Esophagus muscularis mucosa (tissue), 4 donors: ENCODE measurements at regions not wholly inside any gene's neighbourhood (a gene's known extent, or its start where the extent isn't known, plus 50 kb on each side); places are given as distances from the start of the nearest gene placed in this dataset.
A peak's percentile ranks its signal among the peaks of the same experiment; 100 is the strongest.

Source experiments
- DNase-seq: peaks from one replicate; pipeline ENCODE4 v3.0.0-alpha.2; 2017; ENCODE audit errors: extremely low spot score
- H3K27ac ChIP-seq, 4 donors: fragments of 200-600 bp; sonication (generic); replicated peaks in 1 of 4; 1 replicate in 3 of 4; 2 replicates in 1 of 4; pipeline ENCODE4 v1.5.1; 2016 to 2019; ENCODE audit warnings: mild to moderate bottlenecking in 1 of 4
- H3K27me3 ChIP-seq, 4 donors: fragments of 200-600 bp; sonication (generic); one replicate each; pipeline versions ENCODE4 v1.5.1 to v1.6.0; 2016 to 2019
- H3K36me3 ChIP-seq, 4 donors: fragments of 200-600 bp; sonication (generic); one replicate each; pipeline ENCODE4 v1.5.1; 2016 to 2019
- H3K4me1 ChIP-seq, 4 donors: fragments of 200-600 bp; sonication (generic); one replicate each; pipeline ENCODE4 v1.5.1; 2016 to 2019
- H3K4me3 ChIP-seq, 4 donors: fragments of 200-600 bp; sonication (generic); 1 replicate in 2 of 4; 2 replicates in 2 of 4; pipeline ENCODE4 v1.5.1; 2016 to 2019; ENCODE audit warnings: mild to moderate bottlenecking in 4 of 4, moderate library complexity in 1 of 4
- H3K9me3 ChIP-seq, 4 donors: fragments of 200-600 bp; sonication (generic); 1 replicate in 3 of 4; 2 replicates in 1 of 4; pipeline ENCODE4 v1.5.1; 2016 to 2019
- CTCF ChIP-seq, 3 experiments: fragments of 200-600 bp in 2 of 3; fragments of 450-650 bp in 1 of 3; sonication (generic) in 2 of 3; IDR thresholded peaks; one replicate each; pipeline ENCODE4 v1.5.1; 2017 to 2019; ENCODE audit warnings: antibody characterized with exemption in 3 of 3, mild to moderate bottlenecking in 2 of 3, moderate library complexity in 1 of 3
- EP300 ChIP-seq: sonication (generic); formaldehyde crosslinking; IDR thresholded peaks from one replicate; pipeline ENCODE4 v1.6.1; 2017; ENCODE audit warnings: antibody characterized with exemption
- POLR2A ChIP-seq: fragments of 450-650 bp; IDR thresholded peaks from one replicate; pipeline ENCODE4 v1.6.1; 2017; ENCODE audit warnings: antibody characterized with exemption, moderate library complexity, mild to moderate bottlenecking, low read depth
- POLR2AphosphoS5 ChIP-seq, 2 donors: sonication (generic); formaldehyde crosslinking; IDR thresholded peaks; one replicate each; pipeline ENCODE4 v1.6.1; 2017; ENCODE audit warnings: antibody characterized with exemption in 2 of 2
- WGBS: methylation state at CpG from one replicate; pipeline ENCODE4 v1.1.5; 2018; 5-methylcytosine and 5-hydroxymethylcytosine counted together
- intact Hi-C: fragments of 100-400 bp; cut with DNase I; formaldehyde crosslinking; loops from one replicate; pipeline ENCODE4 v1.15.1; 2023

GRCh38 chrX:140099221-140099620, 133.9 kb upstream of the CXorf66 start:
- H3K4me3 ChIP-seq, result no peak overlapping the region
- WGBS, result 30% methylated on average over 4 of the region's 4 CpGs
- no peak for DNase-seq
- no peaks in the 10 kb centered on the region for H3K4me1 ChIP-seq
- H3K9me3 ChIP-seq, result no peaks in the 10 kb centered on the region
- peaks cover 0 to 8% (median 0%) of the 10 kb centered on the region in 4 donors for H3K27me3 ChIP-seq
- no peaks in the 10 kb centered on the region for H3K36me3 ChIP-seq
- no peak for TF ChIP-seq CTCF (IDR thresholded peaks at IDR 0.05)
- TF ChIP-seq EP300, result no peak
- no peak for TF ChIP-seq POLR2AphosphoS5 (IDR thresholded peaks at IDR 0.05)
- intact Hi-C loops, result no loop called here
- H3K27ac ChIP-seq, result no peak overlapping the region

GRCh38 chrX:140092121-140092520, 126.8 kb upstream of the CXorf66 start:
- Histone ChIP-seq H3K4me3 (peak overlapping the region in 3 of 4 donors; percentile 45 to 53 (median 48)), H3K27me3 (no peaks in the 10 kb centered on the region), H3K36me3 (no peaks in the 10 kb centered on the region), H3K27ac (no peak overlapping the region), H3K9me3 (no peaks in the 10 kb centered on the region), H3K4me1 (peaks cover 3 to 12% (median 11%) of the 10 kb centered on the region in 4 donors)
- intact Hi-C loops, result no loop called here
- DNase-seq, result no peak
- TF ChIP-seq EP300 (no peak), POLR2A (no peak)
- WGBS, result 85% methylated on average over 20 of the region's 26 CpGs

DNA sequence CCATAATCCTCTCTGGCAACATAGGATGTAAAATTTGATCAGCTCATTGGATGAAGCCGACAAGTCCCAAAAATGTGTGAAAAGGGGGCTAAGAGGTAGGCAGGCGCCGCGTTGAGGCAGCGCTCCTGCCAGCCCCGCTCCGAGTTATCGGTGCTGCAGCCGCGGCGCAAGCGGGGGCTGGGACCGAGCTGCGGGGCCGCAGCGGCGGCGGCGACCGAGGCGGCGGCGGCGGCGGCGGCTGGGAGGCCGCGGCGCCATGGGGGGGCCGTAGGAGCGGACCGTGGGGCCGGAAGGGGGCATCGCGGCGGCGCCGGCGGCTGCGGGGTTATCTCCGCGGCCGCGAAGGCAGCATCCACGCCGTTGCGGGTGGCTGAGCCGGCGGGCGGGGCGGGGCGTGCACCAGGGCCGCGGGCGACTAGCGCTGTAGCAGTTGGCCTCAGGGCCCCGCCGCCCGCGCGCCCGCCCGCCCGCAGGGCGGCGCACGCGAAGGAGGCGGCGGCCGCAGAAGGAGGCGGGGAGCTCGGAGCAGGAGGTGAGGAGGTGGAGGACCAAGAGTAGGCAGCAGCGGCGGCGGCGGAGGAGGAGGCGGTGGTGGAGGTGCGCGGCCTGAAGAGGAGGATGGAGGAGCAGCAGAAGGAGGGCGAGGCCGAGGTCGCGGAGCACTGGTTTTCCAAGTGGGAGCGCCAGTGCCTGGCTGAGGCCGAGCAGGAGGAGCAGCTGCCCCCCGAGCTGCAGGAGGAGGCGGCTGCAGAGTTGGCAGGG, 126.0 kb upstream of the CXorf66 start:
- WGBS, result 23% methylated on average over 44 of the region's 88 CpGs
- Histone ChIP-seq H3K27me3 (no peaks in the 10 kb centered on the region), H3K4me3 (peak overlapping the region; percentile 45 to 63 (median 50)), H3K36me3 (no peaks in the 10 kb centered on the region), H3K9me3 (no peaks in the 10 kb centered on the region), H3K27ac (no peak overlapping the region), H3K4me1 (peaks cover 3 to 12% (median 11%) of the 10 kb centered on the region in 4 donors)
- intact Hi-C loops, result no loop called here
- TF ChIP-seq CTCF (IDR thresholded peaks at IDR 0.05) (peak in 1 of 3 experiments; percentile 18), POLR2AphosphoS5 (IDR thresholded peaks at IDR 0.05) (no peak)
- DNase-seq, result no peak

DNA sequence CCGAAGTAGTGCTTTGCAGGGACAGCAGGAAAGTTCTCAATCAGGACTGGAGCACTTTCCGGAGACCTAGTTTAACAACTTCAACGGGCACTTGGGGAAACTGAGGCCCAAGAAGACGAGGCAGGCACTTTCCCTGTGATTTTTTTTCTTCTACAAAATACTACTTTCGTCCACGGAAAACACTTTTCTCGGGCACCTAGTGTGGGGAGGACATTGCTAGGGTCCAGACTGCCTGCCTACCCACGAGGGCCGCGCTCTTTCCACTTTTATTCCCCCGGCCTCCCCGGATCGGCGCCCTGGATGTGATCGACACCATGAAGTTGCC, 125.4 kb upstream of the CXorf66 start:
- WGBS, result 45% methylated on average over 15 of the region's 15 CpGs
- H3K36me3 ChIP-seq, result no peaks in the 10 kb centered on the region
- DNase-seq, result no peak
- H3K4me1 ChIP-seq, result peaks cover 3 to 12% (median 11%) of the 10 kb centered on the region in 4 donors
- no peak overlapping the region for H3K27ac ChIP-seq
- intact Hi-C loops, result no loop called here
- TF ChIP-seq POLR2AphosphoS5 (IDR thresholded peaks at IDR 0.05) (no peak), EP300 (no peak), POLR2A (no peak), CTCF (IDR thresholded peaks at IDR 0.05) (no peak)
- no peaks in the 10 kb centered on the region for H3K9me3 ChIP-seq
- no peaks in the 10 kb centered on the region for H3K27me3 ChIP-seq
- peak overlapping the region; percentile 45 to 63 (median 50) for H3K4me3 ChIP-seq

DNA sequence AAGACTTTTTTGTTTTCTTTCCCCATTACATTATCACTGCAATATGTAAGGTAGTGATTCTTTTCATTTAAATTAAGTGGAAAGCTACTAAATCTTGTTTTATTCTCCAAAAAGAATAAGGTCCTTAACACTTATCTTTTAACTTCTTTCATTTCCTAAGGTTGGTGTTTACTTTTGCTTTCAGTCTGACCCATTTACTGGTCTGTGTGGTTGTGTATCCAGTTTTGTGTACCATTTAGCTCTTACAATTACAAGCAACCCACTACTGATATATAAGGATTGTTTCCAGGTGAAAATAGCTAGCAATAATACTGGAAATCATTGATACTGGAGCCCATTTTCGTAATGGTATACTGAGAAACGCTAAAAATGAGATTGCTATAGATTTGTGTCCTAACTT, 123.1 kb upstream of the CXorf66 start:
- Histone ChIP-seq H3K27ac (no peak overlapping the region), H3K27me3 (no peaks in the 10 kb centered on the region), H3K4me3 (no peak overlapping the region), H3K9me3 (no peaks in the 10 kb centered on the region), H3K4me1 (peaks cover 3 to 12% (median 11%) of the 10 kb centered on the region in 4 donors), H3K36me3 (no peaks in the 10 kb centered on the region)
- WGBS, result 72% methylated on average over 2 of the region's 2 CpGs
- DNase-seq, result no peak
- TF ChIP-seq POLR2AphosphoS5 (IDR thresholded peaks at IDR 0.05), result no peak
- no peak for TF ChIP-seq POLR2A
- intact Hi-C loops, result no loop called here

GRCh38 chrX:140087875-140088274, 122.6 kb upstream of the CXorf66 start:
- Histone ChIP-seq H3K4me3 (no peak overlapping the region), H3K27me3 (no peaks in the 10 kb centered on the region), H3K36me3 (no peaks in the 10 kb centered on the region), H3K9me3 (no peaks in the 10 kb centered on the region), H3K27ac (no peak overlapping the region), H3K4me1 (peaks cover 3 to 12% (median 11%) of the 10 kb centered on the region in 4 donors)
- intact Hi-C loops, result no loop called here
- no peak for DNase-seq
- TF ChIP-seq POLR2AphosphoS5 (IDR thresholded peaks at IDR 0.05), result no peak
- no peak for TF ChIP-seq EP300
- TF ChIP-seq CTCF (IDR thresholded peaks at IDR 0.05), result no peak
- no peak for TF ChIP-seq POLR2A
- WGBS, result 48% methylated on average over 4 of the region's 4 CpGs
